HEK293 (cell line): ENCODE measurements at regions not wholly inside any gene's neighbourhood (a gene's known extent, or its start where the extent isn't known, plus 50 kb on each side); places are given as distances from the start of the nearest gene placed in this dataset.

Experiments used
- CTCF ChIA-PET: fragments of 350-600 bp; formaldehyde crosslinking; extraction: SDS; loops from one replicate; lab custom pipeline; 2021; ENCODE audit warnings: antibody characterized with exemption; lab: Yijun Ruan, JAX
- POLR2A ChIA-PET: fragments of 300-600 bp; formaldehyde crosslinking; extraction: SDS; loops from one replicate; lab custom pipeline; 2020; ENCODE audit warnings: antibody characterized with exemption, inconsistent platforms; lab: Yijun Ruan, JAX
- H3K27ac ChIP-seq: fragments of 200-500 bp; sonication (Bioruptor generic); 2 replicates; pipeline ENCODE4 v1.5.1; 2014; ENCODE audit warnings: low read depth, low read length, control low read depth, inconsistent platforms; ENCODE audit errors: extremely low read depth
- H3K36me3 ChIP-seq, 2 experiments: fragments of 200-500 bp in 1 of 2; sonication (Bioruptor generic) in 1 of 2; 1 replicate in 1 of 2; 2 replicates in 1 of 2; pipeline ENCODE4 v1.5.1; 2014 to 2017; ENCODE audit warnings: inconsistent platforms in 2 of 2, low read length in 2 of 2; ENCODE audit not compliant: control insufficient read depth in 2 of 2, insufficient read depth in 1 of 2
- H3K4me1 ChIP-seq: fragments of 200-500 bp; sonication (Bioruptor generic); 2 replicates; pipeline ENCODE4 v1.5.1; 2014; ENCODE audit warnings: mild to moderate bottlenecking, low read length, inconsistent platforms; ENCODE audit not compliant: control insufficient read depth, insufficient read depth
- H3K4me3 ChIP-seq: 2 replicates; pipeline ENCODE4 v1.5.1; 2011; ENCODE audit warnings: low read depth, mild to moderate bottlenecking, control low read depth, low read length, moderate library complexity
- H3K9me3 ChIP-seq: fragments of 200-500 bp; sonication (Bioruptor generic); 2 replicates; pipeline ENCODE4 v1.5.1; 2014; ENCODE audit warnings: low read depth, low read length, inconsistent platforms; ENCODE audit not compliant: control insufficient read depth, insufficient read depth
- IKZF3 ChIP-seq: fragments of 450-650 bp; IDR thresholded peaks from 2 replicates; pipeline ENCODE4 v1.5.0; 2018; ENCODE audit warnings: missing biosample characterization, mild to moderate bottlenecking, missing genetic modification characterization, moderate library complexity
- TSHZ1 ChIP-seq: fragments of 450-650 bp; formaldehyde crosslinking; IDR thresholded peaks from 2 replicates; pipeline ENCODE4 v1.5.1; 2016; ENCODE audit warnings: missing biosample characterization, missing genetic modification characterization, borderline replicate concordance
- ZBTB48 ChIP-seq: fragments of 450-650 bp; formaldehyde crosslinking; IDR thresholded peaks from 2 replicates; pipeline ENCODE4 v1.5.1; 2016; ENCODE audit warnings: missing biosample characterization, missing genetic modification characterization
- ZNF140 ChIP-seq: fragments of 450-650 bp; formaldehyde crosslinking; IDR thresholded peaks from 2 replicates; pipeline ENCODE4 v1.5.1; 2016; ENCODE audit warnings: missing biosample characterization, missing genetic modification characterization
- ZNF23 ChIP-seq: fragments of 450-650 bp; formaldehyde crosslinking; IDR thresholded peaks from 2 replicates; pipeline ENCODE4 v1.5.1; 2016; ENCODE audit warnings: missing biosample characterization, missing genetic modification characterization, borderline replicate concordance
- ZNF239 ChIP-seq: fragments of 450-650 bp; formaldehyde crosslinking; IDR thresholded peaks from 2 replicates; pipeline ENCODE4 v1.5.1; 2016; ENCODE audit warnings: missing biosample characterization, missing genetic modification characterization
- ZNF274 ChIP-seq, 2 experiments: fragments of 200-500 bp in 1 of 2; fragments of 450-650 bp in 1 of 2; sonication (Bioruptor generic) in 1 of 2; formaldehyde crosslinking in 1 of 2; IDR thresholded peaks; 2 replicates each; pipeline versions ENCODE4 v1.5.1 to v1.6.1; 2014 to 2016; ENCODE audit warnings: borderline replicate concordance in 1 of 2, inconsistent platforms in 1 of 2, low read length in 1 of 2, missing biosample characterization in 1 of 2, missing genetic modification characterization in 1 of 2
- ZNF335 ChIP-seq: fragments of 450-650 bp; formaldehyde crosslinking; conservative IDR thresholded peaks from 2 replicates; pipeline ENCODE4 v1.5.1; 2016; ENCODE audit warnings: missing biosample characterization, missing genetic modification characterization
- ZNF416 ChIP-seq: fragments of 450-650 bp; formaldehyde crosslinking; IDR thresholded peaks from 2 replicates; pipeline ENCODE4 v1.5.1; 2016; ENCODE audit warnings: missing biosample characterization, missing genetic modification characterization
- ZNF777 ChIP-seq: fragments of 450-650 bp; formaldehyde crosslinking; IDR thresholded peaks from 2 replicates; pipeline ENCODE4 v1.5.1; 2017; ENCODE audit warnings: missing biosample characterization, missing genetic modification characterization, borderline replicate concordance
- TF ChIP-seq, protein P1 (sequence below): fragments of 450-650 bp; formaldehyde crosslinking; IDR thresholded peaks from 2 replicates; pipeline ENCODE4 v1.5.1; 2016; ENCODE audit warnings: missing biosample characterization, missing genetic modification characterization, low read depth

DNA sequence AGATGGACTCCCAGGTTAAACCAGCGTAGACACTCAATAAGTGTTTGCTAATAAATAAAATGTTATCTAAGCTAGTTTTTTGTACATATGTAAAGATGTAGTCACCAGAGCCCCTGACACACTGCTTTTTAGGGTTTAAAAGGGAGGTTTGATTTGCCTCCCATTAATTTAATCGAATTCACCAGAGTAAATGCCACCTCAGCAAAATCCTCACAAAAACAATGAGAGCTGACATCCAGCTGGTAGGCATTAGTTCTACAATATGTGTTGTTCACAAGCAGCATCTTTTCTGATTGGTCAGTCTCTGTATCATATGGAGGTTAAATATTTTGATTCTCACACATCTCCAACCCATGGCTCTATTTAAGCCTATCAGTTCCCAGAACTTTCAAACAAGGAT is 382.6 kb downstream of the CENPC start:
- ChIA-PET CTCF (no interaction called here), POLR2A (no interaction called here)
- H3K4me1 ChIP-seq: no peaks in the 10 kb centered on the region
- TF ChIP-seq ZNF777 (tag by site-specific recombination): no peak
- TF ChIP-seq ZNF335 (tag by site-specific recombination): no peak
- TF ChIP-seq ZNF239 (tag by site-specific recombination): no peak
- no peak for TF ChIP-seq ZNF23 (tag by site-specific recombination)
- TF ChIP-seq TSHZ1 (tag by site-specific recombination): no peak
- no peak overlapping the region for H3K27ac ChIP-seq
- no peaks in the 10 kb centered on the region for H3K36me3 ChIP-seq
- H3K9me3 ChIP-seq: no peaks in the 10 kb centered on the region
- H3K4me3 ChIP-seq: no peak overlapping the region

DNA sequence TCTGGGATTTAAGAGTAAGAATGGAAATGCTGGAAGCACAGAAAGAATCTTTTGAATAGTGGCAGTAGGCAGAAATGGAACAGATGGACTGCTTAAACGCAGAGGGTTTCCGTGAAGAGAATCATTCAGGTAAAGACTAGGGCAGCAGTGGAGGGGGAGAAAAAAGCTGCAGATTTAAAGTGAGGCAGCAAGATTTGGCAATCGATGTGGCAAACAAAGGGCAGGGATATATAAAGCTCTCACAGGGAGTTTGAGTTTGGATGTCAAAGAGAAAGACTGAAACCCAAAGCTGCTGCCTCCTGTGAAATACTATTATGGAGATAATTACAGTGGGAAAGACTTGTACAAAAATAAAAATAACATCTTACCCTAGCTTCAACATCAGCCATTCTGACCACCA is 384.0 kb downstream of the CENPC start:
- Histone ChIP-seq H3K4me1 (no peaks in the 10 kb centered on the region), H3K36me3 (no peaks in the 10 kb centered on the region), H3K4me3 (no peak overlapping the region), H3K27ac (no peak overlapping the region), H3K9me3 (no peaks in the 10 kb centered on the region)
- CTCF ChIA-PET: no interaction called here
- POLR2A ChIA-PET: no interaction called here
- TF ChIP-seq ZNF416: no peak
- TF ChIP-seq ZNF274 (IDR thresholded peaks at IDR 0.05; ENCODE audit: low read length): no peak
- TF ChIP-seq ZNF274 (tag by site-specific recombination; IDR thresholded peaks at IDR 0.05; ENCODE audit: borderline replicate concordance): no peak
- TF ChIP-seq ZNF140 (tag by site-specific recombination): no peak
- TF ChIP-seq, all 188 proteins: peak for 0

DNA sequence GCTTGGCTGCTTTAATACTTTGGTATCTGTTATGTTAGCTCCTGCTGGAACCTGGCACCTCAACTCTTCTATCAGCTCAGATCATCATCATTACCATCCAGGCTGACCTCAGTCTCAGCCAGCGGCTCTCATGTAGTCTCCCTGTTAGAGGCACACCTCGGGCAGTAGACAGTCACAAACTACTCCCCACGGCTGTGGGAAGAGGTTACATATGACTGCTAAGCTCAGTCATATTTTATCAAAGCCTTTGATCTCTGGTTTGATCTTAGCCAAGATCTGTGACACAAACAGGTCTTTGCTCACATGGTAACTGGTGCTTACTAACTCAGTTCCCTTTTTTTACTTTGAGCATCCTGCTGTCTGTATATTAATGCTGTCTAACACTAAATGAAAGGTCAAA is 384.9 kb downstream of the CENPC start:
- H3K36me3 ChIP-seq: no peaks in the 10 kb centered on the region
- ChIA-PET POLR2A (no interaction called here), CTCF (no interaction called here)
- no peak for TF ChIP-seq ZBTB48 (tag by site-specific recombination)
- no peak overlapping the region for H3K27ac ChIP-seq
- H3K4me3 ChIP-seq: no peak overlapping the region
- no peaks in the 10 kb centered on the region for H3K9me3 ChIP-seq
- H3K4me1 ChIP-seq: no peaks in the 10 kb centered on the region

DNA sequence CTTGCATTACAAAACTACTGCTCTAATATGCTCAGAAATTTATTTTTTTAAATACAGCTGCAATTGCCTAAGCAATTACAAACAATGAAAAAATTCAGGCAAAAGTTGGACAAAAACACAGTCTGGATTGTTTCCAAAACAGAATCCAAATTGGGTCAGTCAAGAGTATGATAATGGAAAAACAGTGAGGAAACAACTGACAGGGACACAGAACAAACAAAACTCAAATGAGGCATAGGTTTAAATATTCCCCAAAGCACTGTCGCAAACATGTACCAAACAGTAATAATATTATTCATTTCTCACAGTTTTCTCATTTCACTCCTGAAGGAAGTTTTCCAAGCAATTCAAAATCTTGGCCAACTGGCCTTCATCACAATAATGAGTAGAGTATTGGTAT is 386.6 kb downstream of the CENPC start:
- H3K4me1 ChIP-seq: no peaks in the 10 kb centered on the region
- H3K36me3 ChIP-seq: no peaks in the 10 kb centered on the region
- ChIA-PET CTCF (no interaction called here), POLR2A (interaction anchor here (0.6 kb wide), 1 partner anchor 9 kb away, joined by 3 read pairs; no protein-coding TSS in a partner anchor)
- no peaks in the 10 kb centered on the region for H3K9me3 ChIP-seq
- H3K27ac ChIP-seq: no peak overlapping the region
- H3K4me3 ChIP-seq: no peak overlapping the region
- TF ChIP-seq IKZF3: no peak
- TF ChIP-seq, protein P1, sequence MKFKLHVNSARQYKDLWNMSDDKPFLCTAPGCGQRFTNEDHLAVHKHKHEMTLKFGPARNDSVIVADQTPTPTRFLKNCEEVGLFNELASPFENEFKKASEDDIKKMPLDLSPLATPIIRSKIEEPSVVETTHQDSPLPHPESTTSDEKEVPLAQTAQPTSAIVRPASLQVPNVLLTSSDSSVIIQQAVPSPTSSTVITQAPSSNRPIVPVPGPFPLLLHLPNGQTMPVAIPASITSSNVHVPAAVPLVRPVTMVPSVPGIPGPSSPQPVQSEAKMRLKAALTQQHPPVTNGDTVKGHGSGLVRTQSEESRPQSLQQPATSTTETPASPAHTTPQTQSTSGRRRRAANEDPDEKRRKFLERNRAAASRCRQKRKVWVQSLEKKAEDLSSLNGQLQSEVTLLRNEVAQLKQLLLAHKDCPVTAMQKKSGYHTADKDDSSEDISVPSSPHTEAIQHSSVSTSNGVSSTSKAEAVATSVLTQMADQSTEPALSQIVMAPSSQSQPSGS (tag by site-specific recombination): no peak
